CD14-positive monocyte (primary cell): ENCODE measurements at regions not wholly inside any gene's neighbourhood (a gene's known extent, or its start where the extent isn't known, plus 50 kb on each side); places are given as distances from the start of the nearest gene placed in this dataset.

Source experiments
- DNase-seq, 3 donors: peaks; one replicate each; pipeline ENCODE4 v3.0.0-alpha.2; 2011 to 2022
- H2AFZ ChIP-seq: 2 replicates; pipeline ENCODE4 v1.6.0; 2012; ENCODE audit warnings: mild to moderate bottlenecking, low read depth, low read length, inconsistent platforms; ENCODE audit not compliant: insufficient read depth, poor library complexity, severe bottlenecking
- H3K27ac ChIP-seq, 2 donors: 1 replicate in 1 of 2; 2 replicates in 1 of 2; pipeline ENCODE4 v1.5.1; 2012 to 2013; ENCODE audit warnings: low read length in 2 of 2, control low read depth in 1 of 2, inconsistent platforms in 1 of 2, low read depth in 1 of 2, mild to moderate bottlenecking in 1 of 2
- H3K27me3 ChIP-seq, 2 donors: one replicate each; pipeline versions ENCODE4 v1.6.0 to v1.6.1; 2011 to 2013; ENCODE audit warnings: low read length in 2 of 2; ENCODE audit not compliant: control insufficient read depth in 2 of 2, insufficient read depth in 2 of 2
- H3K36me3 ChIP-seq, 2 donors: replicated peaks in 1 of 2; 1 replicate in 1 of 2; 2 replicates in 1 of 2; pipeline versions ENCODE4 v1.5.1 to v1.6.1; 2012 to 2013; ENCODE audit warnings: low read length in 2 of 2, control low read depth in 1 of 2, inconsistent platforms in 1 of 2, mild to moderate bottlenecking in 1 of 2; ENCODE audit not compliant: insufficient read depth in 2 of 2, control insufficient read depth in 1 of 2
- H3K4me1 ChIP-seq, 2 donors: 1 replicate in 1 of 2; 2 replicates in 1 of 2; pipeline versions ENCODE4 v1.5.1 to v1.6.1; 2012 to 2013; ENCODE audit warnings: low read length in 2 of 2, control low read depth in 1 of 2, inconsistent platforms in 1 of 2, mild to moderate bottlenecking in 1 of 2, moderate library complexity in 1 of 2; ENCODE audit not compliant: insufficient read depth in 2 of 2, control insufficient read depth in 1 of 2
- H3K4me2 ChIP-seq: replicated peaks from 2 replicates; pipeline ENCODE3; 2012; ENCODE audit warnings: low read length, moderate library complexity, mild to moderate bottlenecking; ENCODE audit not compliant: poor library complexity, severe bottlenecking; ENCODE audit errors: extremely low read depth
- H3K4me3 ChIP-seq, 3 experiments: fragments of 200-600 bp in 1 of 3; sonication (generic) in 1 of 3; replicated peaks in 1 of 3; 1 replicate in 2 of 3; 2 replicates in 1 of 3; pipeline ENCODE4 v1.5.1; 2011 to 2013; ENCODE audit warnings: low read length in 3 of 3, mild to moderate bottlenecking in 3 of 3, control low read depth in 2 of 3, low read depth in 2 of 3, inconsistent platforms in 1 of 3, moderate library complexity in 1 of 3
- H3K79me2 ChIP-seq: 2 replicates; pipeline ENCODE4 v1.6.0; 2012; ENCODE audit warnings: mild to moderate bottlenecking, control low read depth, inconsistent platforms, low read length, moderate library complexity; ENCODE audit not compliant: insufficient read depth
- H3K9ac ChIP-seq: 2 replicates; pipeline ENCODE4 v1.6.0; 2017; ENCODE audit warnings: low read length, mild to moderate bottlenecking; ENCODE audit not compliant: insufficient read depth, poor library complexity, severe bottlenecking
- H3K9me3 ChIP-seq, 2 donors: replicated peaks in 1 of 2; 1 replicate in 1 of 2; 2 replicates in 1 of 2; pipeline versions ENCODE4 v1.5.1 to v1.6.1; 2012 to 2013; ENCODE audit warnings: low read length in 2 of 2, control low read depth in 1 of 2; ENCODE audit not compliant: control insufficient read depth in 1 of 2, insufficient read depth in 1 of 2
- H4K20me1 ChIP-seq: 2 replicates; pipeline ENCODE4 v1.6.0; 2012; ENCODE audit warnings: mild to moderate bottlenecking, low read length, control low read depth, moderate library complexity; ENCODE audit not compliant: insufficient read depth
- H3K27ac Mint-ChIP-seq, 7 donors: one replicate each; pipeline ENCODE4 v1.8.0; 2020; ENCODE audit warnings: mild to moderate bottlenecking in 7 of 7, mixed read lengths in 7 of 7, moderate library complexity in 6 of 7, inconsistent platforms in 2 of 7
- H3K27me3 Mint-ChIP-seq, 3 donors: one replicate each; pipeline ENCODE4 v1.8.0; 2021 to 2022; ENCODE audit warnings: low read depth in 3 of 3, mild to moderate bottlenecking in 3 of 3, mixed read lengths in 3 of 3, moderate library complexity in 3 of 3, inconsistent platforms in 1 of 3
- H3K36me3 Mint-ChIP-seq, 2 donors: one replicate each; pipeline ENCODE4 v1.8.0; 2020; ENCODE audit warnings: mixed read lengths in 2 of 2, inconsistent platforms in 1 of 2, mild to moderate bottlenecking in 1 of 2
- H3K4me1 Mint-ChIP-seq: one replicate; pipeline ENCODE4 v1.8.0; 2020; ENCODE audit warnings: mild to moderate bottlenecking, mixed read lengths
- H3K4me3 Mint-ChIP-seq, 2 donors: one replicate each; pipeline ENCODE4 v1.8.0; 2020; ENCODE audit warnings: mild to moderate bottlenecking in 2 of 2, mixed read lengths in 2 of 2, moderate library complexity in 1 of 2
- H3K9me3 Mint-ChIP-seq, 7 donors: one replicate each; pipeline ENCODE4 v1.8.0; 2020 to 2022; ENCODE audit warnings: mixed read lengths in 7 of 7, mild to moderate bottlenecking in 6 of 7, moderate library complexity in 6 of 7, inconsistent platforms in 2 of 7
- WGBS: methylation state at CpG from one replicate; pipeline ENCODE4 v1.1.5; 2013; ENCODE audit warnings: missing lambda C conversion rate; ENCODE audit not compliant: insufficient coverage; 5-methylcytosine and 5-hydroxymethylcytosine counted together
- intact Hi-C, 2 donors: fragments of 100-400 bp; cut with micrococcal nuclease; formaldehyde crosslinking; loops; one replicate each; pipeline versions ENCODE4 v1.15.0 to v1.15.1; 2023
- TF ChIP-seq, protein P1 (sequence below): fragments of 200-600 bp; IDR thresholded peaks from one replicate; pipeline ENCODE4 v1.8.0; 2022; ENCODE audit warnings: antibody characterized with exemption, mild to moderate bottlenecking

DNA sequence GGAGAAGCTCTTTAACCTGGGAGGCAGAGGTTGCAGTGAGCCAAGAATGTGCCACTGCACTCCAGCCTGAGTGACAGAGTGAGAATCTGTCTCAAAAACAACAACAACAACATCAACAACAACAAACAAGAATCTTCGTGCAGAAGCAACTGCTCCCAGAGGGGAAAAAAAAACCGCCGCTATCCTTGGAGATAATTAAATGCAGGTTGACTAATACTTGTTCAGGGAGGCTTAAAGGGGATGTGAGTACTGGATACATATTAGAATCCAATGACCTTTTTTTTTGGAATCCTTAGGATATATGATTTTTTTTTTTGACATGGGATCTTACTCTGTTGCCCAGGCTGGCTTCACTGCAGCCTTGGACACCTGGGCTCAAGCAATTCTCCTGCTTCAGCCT lies 89.6 kb upstream of the FAM171A1 start:
- H3K27me3 ChIP-seq, result no peaks in the 10 kb centered on the region
- no peak overlapping the region for H3K4me3 Mint-ChIP-seq
- H3K79me2 ChIP-seq, result no peaks in the 10 kb centered on the region
- no peak for DNase-seq
- no peak overlapping the region for H2AFZ ChIP-seq
- H4K20me1 ChIP-seq, result no peaks in the 10 kb centered on the region
- no peak overlapping the region for H3K4me2 ChIP-seq
- H3K4me1 ChIP-seq, result no peaks in the 10 kb centered on the region
- peaks cover 0 to 3% (median 1%) of the 10 kb centered on the region in 3 donors for H3K27me3 Mint-ChIP-seq
- H3K4me1 Mint-ChIP-seq, result no peaks in the 10 kb centered on the region
- H3K9me3 ChIP-seq, result no peaks in the 10 kb centered on the region
- no peak overlapping the region for H3K9ac ChIP-seq
- no peak overlapping the region for H3K27ac ChIP-seq
- H3K9me3 Mint-ChIP-seq, result peaks cover 0 to 11% (median 3%) of the 10 kb centered on the region in 7 donors
- no peak overlapping the region for H3K27ac Mint-ChIP-seq
- WGBS, result no CpG with 5 or more reads among the region's 3 CpGs
- H3K36me3 ChIP-seq, result no peaks in the 10 kb centered on the region
- TF ChIP-seq, protein P1, sequence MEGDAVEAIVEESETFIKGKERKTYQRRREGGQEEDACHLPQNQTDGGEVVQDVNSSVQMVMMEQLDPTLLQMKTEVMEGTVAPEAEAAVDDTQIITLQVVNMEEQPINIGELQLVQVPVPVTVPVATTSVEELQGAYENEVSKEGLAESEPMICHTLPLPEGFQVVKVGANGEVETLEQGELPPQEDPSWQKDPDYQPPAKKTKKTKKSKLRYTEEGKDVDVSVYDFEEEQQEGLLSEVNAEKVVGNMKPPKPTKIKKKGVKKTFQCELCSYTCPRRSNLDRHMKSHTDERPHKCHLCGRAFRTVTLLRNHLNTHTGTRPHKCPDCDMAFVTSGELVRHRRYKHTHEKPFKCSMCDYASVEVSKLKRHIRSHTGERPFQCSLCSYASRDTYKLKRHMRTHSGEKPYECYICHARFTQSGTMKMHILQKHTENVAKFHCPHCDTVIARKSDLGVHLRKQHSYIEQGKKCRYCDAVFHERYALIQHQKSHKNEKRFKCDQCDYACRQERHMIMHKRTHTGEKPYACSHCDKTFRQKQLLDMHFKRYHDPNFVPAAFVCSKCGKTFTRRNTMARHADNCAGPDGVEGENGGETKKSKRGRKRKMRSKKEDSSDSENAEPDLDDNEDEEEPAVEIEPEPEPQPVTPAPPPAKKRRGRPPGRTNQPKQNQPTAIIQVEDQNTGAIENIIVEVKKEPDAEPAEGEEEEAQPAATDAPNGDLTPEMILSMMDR, result no peak
- no peak overlapping the region for H3K4me3 ChIP-seq
- no peaks in the 10 kb centered on the region for H3K36me3 Mint-ChIP-seq
- intact Hi-C loops, result no loop called here

DNA sequence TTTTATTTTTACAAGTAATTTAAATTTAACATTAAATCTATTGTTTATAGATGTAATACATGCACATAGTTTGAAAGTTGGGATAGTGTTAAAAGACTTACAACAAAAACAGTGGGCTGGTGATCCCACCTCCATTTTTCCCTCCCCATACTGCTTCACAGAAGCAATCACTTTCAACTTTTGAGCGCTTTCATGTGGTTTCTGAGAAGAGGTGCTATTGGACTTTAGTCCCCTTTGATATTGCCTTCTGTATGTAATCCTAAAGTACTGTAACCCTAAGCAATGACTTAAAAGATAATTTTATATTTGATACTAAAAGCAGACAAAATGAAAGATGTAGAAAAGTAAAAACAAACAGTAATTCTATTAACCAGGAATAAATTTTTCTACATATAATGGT lies 88.1 kb upstream of the FAM171A1 start:
- WGBS, result no CpG with 5 or more reads among the region's 1 CpG
- Histone ChIP-seq H3K36me3 (no peaks in the 10 kb centered on the region), H3K79me2 (no peaks in the 10 kb centered on the region), H3K4me3 (no peak overlapping the region), H3K27ac (no peak overlapping the region), H3K9me3 (no peaks in the 10 kb centered on the region), H2AFZ (no peak overlapping the region), H3K9ac (no peak overlapping the region), H3K4me1 (no peaks in the 10 kb centered on the region), H4K20me1 (no peaks in the 10 kb centered on the region), H3K4me2 (no peak overlapping the region), H3K27me3 (no peaks in the 10 kb centered on the region)
- intact Hi-C loops, result no loop called here
- peaks cover 0 to 3% (median 3%) of the 10 kb centered on the region in 3 donors for H3K27me3 Mint-ChIP-seq
- H3K4me3 Mint-ChIP-seq, result no peak overlapping the region
- no peak overlapping the region for H3K27ac Mint-ChIP-seq
- peaks cover 0 to 9% (median 3%) of the 10 kb centered on the region in 7 donors for H3K9me3 Mint-ChIP-seq
- H3K36me3 Mint-ChIP-seq, result no peaks in the 10 kb centered on the region
- TF ChIP-seq, protein P1, result no peak
- DNase-seq, result no peak
- no peaks in the 10 kb centered on the region for H3K4me1 Mint-ChIP-seq
